Coronary artery (tissue), 2 donors: ENCODE measurements at regions not wholly inside any gene's neighbourhood (a gene's known extent, or its start where the extent isn't known, plus 50 kb on each side); places are given as distances from the start of the nearest gene placed in this dataset.

ENCODE experiments used
- DNase-seq: peaks from one replicate; pipeline ENCODE4 v3.0.0-alpha.2; 2017; ENCODE audit warnings: low spot score
- H3K27ac ChIP-seq, 2 donors: fragments of 200-600 bp; sonication (generic); one replicate each; pipeline ENCODE4 v1.5.1; 2016 to 2019
- H3K4me3 ChIP-seq: fragments of 200-600 bp; sonication (generic); 2 replicates; pipeline ENCODE4 v1.5.1; 2016; ENCODE audit warnings: mild to moderate bottlenecking, moderate library complexity
- TF ChIP-seq, protein P1 (sequence below): fragments of 200-600 bp; sonication (generic); IDR thresholded peaks from one replicate; pipeline ENCODE4 v1.5.1; 2019; ENCODE audit warnings: antibody characterized with exemption

DNA sequence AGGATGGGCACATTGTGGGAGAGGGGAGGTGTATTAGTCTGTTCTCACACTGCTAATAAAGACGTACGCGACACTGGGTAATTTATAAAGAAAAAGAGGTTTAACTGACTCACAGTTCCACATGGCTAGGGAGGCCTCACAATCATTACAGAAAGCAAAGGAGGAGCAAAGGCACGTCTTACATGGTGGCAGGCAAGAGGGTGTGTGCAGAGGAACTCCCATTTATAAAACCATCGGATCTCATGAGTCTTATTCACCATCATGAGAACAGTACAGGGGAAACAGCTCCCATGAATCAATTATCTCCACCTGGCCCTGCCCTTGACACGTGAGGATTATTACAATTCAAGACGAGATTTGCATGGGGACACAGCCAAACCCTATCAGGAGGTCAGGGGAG lies 266.7 kb downstream of the HAUS1 start:
- Histone ChIP-seq H3K4me3 (no peak overlapping the region), H3K27ac (no peak overlapping the region)
- DNase-seq, result no peak
- TF ChIP-seq, protein P1, sequence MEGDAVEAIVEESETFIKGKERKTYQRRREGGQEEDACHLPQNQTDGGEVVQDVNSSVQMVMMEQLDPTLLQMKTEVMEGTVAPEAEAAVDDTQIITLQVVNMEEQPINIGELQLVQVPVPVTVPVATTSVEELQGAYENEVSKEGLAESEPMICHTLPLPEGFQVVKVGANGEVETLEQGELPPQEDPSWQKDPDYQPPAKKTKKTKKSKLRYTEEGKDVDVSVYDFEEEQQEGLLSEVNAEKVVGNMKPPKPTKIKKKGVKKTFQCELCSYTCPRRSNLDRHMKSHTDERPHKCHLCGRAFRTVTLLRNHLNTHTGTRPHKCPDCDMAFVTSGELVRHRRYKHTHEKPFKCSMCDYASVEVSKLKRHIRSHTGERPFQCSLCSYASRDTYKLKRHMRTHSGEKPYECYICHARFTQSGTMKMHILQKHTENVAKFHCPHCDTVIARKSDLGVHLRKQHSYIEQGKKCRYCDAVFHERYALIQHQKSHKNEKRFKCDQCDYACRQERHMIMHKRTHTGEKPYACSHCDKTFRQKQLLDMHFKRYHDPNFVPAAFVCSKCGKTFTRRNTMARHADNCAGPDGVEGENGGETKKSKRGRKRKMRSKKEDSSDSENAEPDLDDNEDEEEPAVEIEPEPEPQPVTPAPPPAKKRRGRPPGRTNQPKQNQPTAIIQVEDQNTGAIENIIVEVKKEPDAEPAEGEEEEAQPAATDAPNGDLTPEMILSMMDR, result no peak

DNA sequence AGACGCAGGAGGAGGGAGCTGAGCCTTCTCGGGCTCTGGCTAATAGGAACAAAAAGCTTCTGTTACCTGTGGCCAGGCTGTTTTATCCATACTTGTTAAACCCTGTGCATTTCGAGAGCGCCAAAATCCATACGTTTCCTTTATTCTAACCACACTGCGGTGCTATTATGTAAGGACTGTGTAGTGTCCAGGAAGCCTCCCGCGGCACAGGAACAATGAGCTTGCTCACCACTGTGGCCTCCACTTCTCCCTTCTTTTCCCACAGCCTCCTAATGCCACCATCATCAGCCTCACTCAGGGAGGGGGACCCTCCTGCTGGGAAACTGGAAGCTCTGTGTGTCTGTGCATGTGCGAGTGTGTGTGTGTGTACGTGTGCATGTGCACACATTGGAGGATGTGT lies 268.5 kb downstream of the HAUS1 start:
- DNase-seq, result no peak
- Histone ChIP-seq H3K27ac (no peak overlapping the region), H3K4me3 (no peak overlapping the region)
- TF ChIP-seq, protein P1, result no peak

DNA sequence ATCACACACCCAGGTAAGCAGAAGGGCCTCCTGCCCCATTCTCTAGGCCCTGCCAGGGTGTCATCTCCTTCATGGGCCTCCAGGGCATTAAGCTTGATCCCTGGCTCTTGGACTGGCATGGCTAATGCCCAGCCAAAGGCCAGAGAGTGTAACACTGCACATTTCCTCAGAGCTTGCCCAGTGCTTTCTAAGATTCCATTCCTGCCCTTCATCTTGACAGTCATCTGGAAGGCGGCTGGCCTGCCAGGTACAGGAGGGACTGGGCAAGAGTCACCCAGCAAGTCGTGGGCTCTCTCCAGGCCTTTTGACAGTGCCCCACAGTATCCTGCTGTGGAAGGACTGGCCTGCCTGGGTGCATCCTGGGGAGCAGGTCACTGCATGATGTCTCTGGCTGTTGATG lies 268.9 kb downstream of the HAUS1 start:
- H3K4me3 ChIP-seq, result no peak overlapping the region
- DNase-seq, result no peak
- TF ChIP-seq, protein P1, result no peak
- no peak overlapping the region for H3K27ac ChIP-seq

DNA sequence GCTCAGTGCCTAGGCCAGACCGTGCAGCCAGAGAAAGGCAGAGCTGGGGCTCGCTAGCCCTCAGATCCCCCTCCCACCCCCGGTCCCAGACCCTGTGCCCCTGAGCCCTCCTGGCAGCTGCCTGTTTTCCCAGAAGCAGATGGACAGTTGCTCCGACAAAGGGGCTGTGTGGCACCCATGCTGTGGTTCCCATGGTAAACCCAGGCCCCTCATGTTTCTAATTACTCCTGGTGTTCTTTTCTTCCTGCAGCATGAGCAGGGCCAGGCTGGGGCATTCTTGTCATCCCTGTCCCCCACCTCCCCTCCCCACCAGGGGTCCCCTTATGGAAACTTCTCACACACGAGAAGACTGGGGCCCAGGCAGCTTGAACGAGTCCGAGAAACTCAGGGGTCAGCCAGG lies 269.6 kb downstream of the HAUS1 start:
- H3K4me3 ChIP-seq, result no peak overlapping the region
- TF ChIP-seq, protein P1, result no peak
- no peak overlapping the region for H3K27ac ChIP-seq
- DNase-seq, result no peak

DNA sequence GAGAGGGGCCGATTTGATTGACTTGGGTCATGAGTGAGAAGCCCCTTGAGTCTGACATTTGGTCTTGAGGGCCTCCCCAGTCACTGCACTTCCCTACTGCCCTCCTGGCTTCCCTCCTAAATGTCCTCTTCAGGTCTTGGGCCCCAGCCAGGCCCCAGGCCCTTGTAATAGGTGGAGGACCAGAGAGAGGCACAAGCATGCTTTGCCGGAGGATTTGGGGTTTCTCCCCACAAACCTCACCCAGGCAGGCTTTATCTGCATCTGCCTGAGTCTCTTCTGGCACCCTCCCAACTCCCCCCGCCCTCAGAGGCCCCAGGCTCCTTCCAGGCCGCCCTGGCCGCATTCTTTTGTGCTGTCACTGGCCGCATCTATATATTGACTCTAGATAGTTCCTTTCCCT lies 270.7 kb downstream of the HAUS1 start:
- Histone ChIP-seq H3K27ac (no peak overlapping the region), H3K4me3 (no peak overlapping the region)
- TF ChIP-seq, protein P1, result no peak
- DNase-seq, result no peak

DNA sequence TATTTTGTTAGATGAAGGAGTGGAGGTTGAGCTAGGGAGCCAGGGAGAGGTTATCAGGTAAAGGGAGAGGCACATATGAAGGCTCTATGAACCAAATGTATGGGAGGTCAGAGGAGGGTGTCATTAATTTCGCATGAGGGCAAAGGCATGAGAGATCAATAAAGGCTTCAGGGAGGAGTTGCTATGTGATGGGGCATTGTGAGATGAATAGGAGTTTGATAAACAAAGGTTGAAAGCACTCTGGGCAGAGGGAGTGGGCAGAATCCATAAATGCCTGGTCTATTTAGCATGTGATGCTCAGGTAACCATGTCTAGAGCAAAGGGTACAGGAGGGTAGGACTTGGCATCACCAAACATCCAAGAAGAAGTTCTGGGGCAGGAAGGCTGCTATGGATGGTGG lies 273.4 kb downstream of the HAUS1 start:
- DNase-seq, result no peak
- H3K27ac ChIP-seq, result no peak overlapping the region
- TF ChIP-seq, protein P1, result no peak

DNA sequence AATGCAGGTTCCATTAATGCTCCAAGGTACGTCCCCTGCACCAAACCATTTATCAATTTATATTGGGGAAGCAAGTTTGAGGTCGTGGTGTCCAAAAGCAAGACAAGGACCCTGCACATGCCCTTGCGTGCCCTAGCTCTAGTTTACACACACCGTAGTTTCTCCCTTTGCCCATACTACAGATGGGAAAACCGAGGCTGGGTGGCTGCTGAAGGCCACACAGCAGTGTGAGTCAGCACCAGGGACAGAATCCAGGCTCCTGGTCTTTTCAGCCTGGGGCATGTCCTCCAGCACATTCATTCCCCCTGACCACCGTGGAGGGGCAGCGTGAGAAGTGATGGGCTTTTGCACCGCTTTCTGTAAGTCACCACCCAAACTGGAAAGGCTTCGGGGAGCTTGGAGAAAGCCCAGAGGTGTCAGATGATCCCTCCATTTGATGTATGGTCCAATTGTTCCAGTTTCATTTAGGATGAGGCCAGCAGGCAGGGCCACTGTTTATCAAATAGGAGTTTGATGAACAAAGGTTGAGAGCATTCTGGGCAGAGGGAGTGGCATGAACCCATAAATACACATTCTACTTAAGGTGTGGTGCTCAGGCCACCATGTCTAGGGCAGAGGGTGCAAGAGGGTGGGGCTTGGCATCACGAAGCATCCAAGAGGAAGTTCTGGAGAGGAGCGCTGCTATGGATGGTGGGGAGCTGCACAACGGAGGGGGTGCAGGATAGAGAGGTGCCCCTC lies 274.1 kb downstream of the HAUS1 start:
- TF ChIP-seq, protein P1, result no peak
- Histone ChIP-seq H3K27ac (no peak overlapping the region), H3K4me3 (no peak overlapping the region)
- no peak for DNase-seq

More for the DNA sequence above, 273.4 kb downstream of the HAUS1 start:
- H3K4me3 ChIP-seq, result no peak overlapping the region
